ENCODE measurements at regions not wholly inside any gene's neighbourhood (a gene's known extent, or its start where the extent isn't known, plus 50 kb on each side); places are given as distances from the start of the nearest gene placed in this dataset.

GRCh38 chr13:109649713-109650112 lies 136.7 kb downstream of the IRS2 start:
- in situ Hi-C loops (cut with MboI) = no loop called here
- Histone ChIP-seq H3K9ac (ENCODE audit: control insufficient read depth, insufficient read depth, low read length) (no peak overlapping the region), H3K4me2 (ENCODE audit: control insufficient read depth, insufficient read depth) (no peak overlapping the region), H3K4me3 (no peak overlapping the region), H3K79me2 (ENCODE audit: control insufficient read depth, insufficient read depth, low read length) (no peaks in the 10 kb centered on the region), H3K4me1 (ENCODE audit: control insufficient read depth, insufficient read depth, low read length) (no peaks in the 10 kb centered on the region), H3K36me3 (ENCODE audit: control insufficient read depth in 2 of 2, insufficient read depth in 2 of 2, low read length in 1 of 2) (no peaks in the 10 kb centered on the region), H3K9me3 (replicated peaks; ENCODE audit: control insufficient read depth, insufficient read depth, low read length) (no peaks in the 10 kb centered on the region), H3K27me3 (replicated peaks in 1 of 2; ENCODE audit: control insufficient read depth in 2 of 2, insufficient read depth in 2 of 2, low read length in 1 of 2) (no peaks in the 10 kb centered on the region), H4K20me1 (ENCODE audit: control insufficient read depth, insufficient read depth) (no peaks in the 10 kb centered on the region), H3K27ac (ENCODE audit: control insufficient read depth, insufficient read depth) (no peak overlapping the region), H2AFZ (ENCODE audit: control insufficient read depth, low read depth, low read length) (no peak overlapping the region)
- SMC1A ChIA-PET (ENCODE audit: uncharacterized antibody, unreplicated experiment) = no interaction called here
- DNase-seq (ENCODE audit: low read depth, low spot score) = no peak
- RAD21 ChIA-PET (ENCODE audit: unreplicated experiment) = no interaction called here
- BruUV-seq (replicated peaks) = no TSS peak
- intact Hi-C loops (cut with micrococcal nuclease; ENCODE audit: unreplicated experiment) = no loop called here
- no peak for FAIRE-seq
- POLR2A ChIA-PET = no interaction called here
- WGBS (ENCODE audit: insufficient coverage, insufficient replicate concordance, low lambda C conversion rate, missing lambda C conversion rate) = 40% methylated on average over 3 of the region's 3 CpGs
- TF ChIP-seq MAX (IDR thresholded peaks at IDR 0.05; ENCODE audit: low read depth, low read length) (no peak), CEBPB (IDR thresholded peaks at IDR 0.05; ENCODE audit: borderline replicate concordance in 1 of 2, low read depth in 2 of 2, low read length in 2 of 2) (no peak), NRF1 (conservative IDR thresholded peaks at IDR 0.05; ENCODE audit: low read depth, low read length) (no peak), ZBTB40 (IDR thresholded peaks at IDR 0.05; ENCODE audit: borderline replicate concordance) (no peak), ATF2 (IDR thresholded peaks at IDR 0.05; ENCODE audit: low read length) (no peak), SUZ12 (IDR thresholded peaks at IDR 0.05; ENCODE audit: unreplicated experiment) (no peak), HDGF (IDR thresholded peaks at IDR 0.05) (no peak), STAT1 (conservative IDR thresholded peaks at IDR 0.05) (no peak), PAX5 (IDR thresholded peaks at IDR 0.05; ENCODE audit: borderline replicate concordance, low read depth, low read length) (no peak), RBBP5 (conservative IDR thresholded peaks at IDR 0.05) (no peak), GATAD2B (conservative IDR thresholded peaks at IDR 0.05; ENCODE audit: low read depth) (no peak), SIN3A (IDR thresholded peaks at IDR 0.05; ENCODE audit: low read depth, low read length) (no peak), KLF5 (IDR thresholded peaks at IDR 0.05; ENCODE audit: partially characterized antibody) (no peak), JUNB (IDR thresholded peaks at IDR 0.05) (no peak), IRF3 (IDR thresholded peaks at IDR 0.05) (no peak), BCL11A (IDR thresholded peaks at IDR 0.05; ENCODE audit: low read depth, low read length) (no peak), ATF7 (IDR thresholded peaks at IDR 0.05; ENCODE audit: low read depth) (no peak)
- no peak for ATAC-seq
- CTCF ChIA-PET = no interaction called here

All from GM12878 (cell line).